ENCODE measurements at regions not wholly inside any gene's neighbourhood (a gene's known extent, or its start where the extent isn't known, plus 50 kb on each side); places are given as distances from the start of the nearest gene placed in this dataset.
A peak's percentile ranks its signal among the peaks of the same experiment; 100 is the strongest.

DNA sequence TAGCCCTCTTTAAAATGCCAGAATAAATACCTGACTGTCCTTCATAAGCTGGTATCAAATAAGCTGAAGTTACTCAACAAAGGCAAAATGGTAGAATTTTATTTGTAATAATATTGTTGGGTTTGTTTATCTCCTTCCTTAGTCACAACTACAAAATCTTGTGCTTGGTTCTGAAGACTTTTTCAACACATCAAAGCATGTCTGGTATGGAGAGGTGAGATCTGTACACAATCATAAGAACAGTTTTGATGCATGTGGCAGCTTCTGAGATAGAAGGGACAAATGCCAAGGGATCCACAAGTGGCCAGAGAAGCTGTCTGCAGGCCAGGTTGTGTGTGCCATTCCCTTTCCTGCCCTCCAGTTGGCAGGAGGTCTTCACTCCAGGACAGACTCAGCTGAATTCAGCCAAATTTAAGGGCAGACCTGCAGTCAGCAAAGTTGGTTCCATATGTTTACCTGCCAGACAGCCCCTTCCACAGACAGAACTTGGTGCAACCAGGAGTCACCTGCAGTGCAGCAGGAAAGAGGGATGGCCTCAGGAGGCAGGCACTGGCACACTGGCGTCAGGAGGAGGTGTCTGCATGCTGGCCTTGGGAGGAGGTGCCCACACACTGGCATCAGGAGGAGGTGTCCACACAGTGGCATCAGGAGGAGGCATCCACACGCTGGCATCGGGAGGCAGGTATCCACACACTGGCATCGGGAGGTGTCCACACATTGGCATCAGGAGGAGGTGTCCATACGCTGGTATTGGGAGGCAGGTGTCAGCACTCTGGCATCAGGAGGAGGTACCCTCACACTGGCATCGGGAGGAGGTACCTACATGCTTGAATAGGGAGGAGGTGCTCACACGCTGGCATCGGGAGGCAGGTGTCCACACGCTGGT lies 93.1 kb upstream of the IKZF1 start:
- peak overlapping the region; percentile 76 for H3K4me2 ChIP-seq (ENCODE audit: low read length)
- H4K20me1 ChIP-seq (ENCODE audit: insufficient read depth, low read length) = no peaks in the 10 kb centered on the region
- no peak for TF ChIP-seq EZH2phosphoT487 (IDR thresholded peaks at IDR 0.05; ENCODE audit: low read depth)
- TF ChIP-seq, protein P1, sequence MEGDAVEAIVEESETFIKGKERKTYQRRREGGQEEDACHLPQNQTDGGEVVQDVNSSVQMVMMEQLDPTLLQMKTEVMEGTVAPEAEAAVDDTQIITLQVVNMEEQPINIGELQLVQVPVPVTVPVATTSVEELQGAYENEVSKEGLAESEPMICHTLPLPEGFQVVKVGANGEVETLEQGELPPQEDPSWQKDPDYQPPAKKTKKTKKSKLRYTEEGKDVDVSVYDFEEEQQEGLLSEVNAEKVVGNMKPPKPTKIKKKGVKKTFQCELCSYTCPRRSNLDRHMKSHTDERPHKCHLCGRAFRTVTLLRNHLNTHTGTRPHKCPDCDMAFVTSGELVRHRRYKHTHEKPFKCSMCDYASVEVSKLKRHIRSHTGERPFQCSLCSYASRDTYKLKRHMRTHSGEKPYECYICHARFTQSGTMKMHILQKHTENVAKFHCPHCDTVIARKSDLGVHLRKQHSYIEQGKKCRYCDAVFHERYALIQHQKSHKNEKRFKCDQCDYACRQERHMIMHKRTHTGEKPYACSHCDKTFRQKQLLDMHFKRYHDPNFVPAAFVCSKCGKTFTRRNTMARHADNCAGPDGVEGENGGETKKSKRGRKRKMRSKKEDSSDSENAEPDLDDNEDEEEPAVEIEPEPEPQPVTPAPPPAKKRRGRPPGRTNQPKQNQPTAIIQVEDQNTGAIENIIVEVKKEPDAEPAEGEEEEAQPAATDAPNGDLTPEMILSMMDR (IDR thresholded peaks at IDR 0.05; ENCODE audit: low read depth, low read length) = no peak
- H3K4me3 ChIP-seq (ENCODE audit: low read length) = no peak overlapping the region
- 0 out of 2 replicates have a peak, but pooled peaks cover 7% of the 10 kb centered on the region for H3K79me2 ChIP-seq (ENCODE audit: low read length)
- no peaks in the 10 kb centered on the region for H3K9me3 ChIP-seq (ENCODE audit: insufficient read depth, low read length)
- H2AFZ ChIP-seq (ENCODE audit: low read depth, low read length) = no peak overlapping the region
- peak overlapping the region; percentile 65; the same call in 1 of the 2 replicates for H3K9ac ChIP-seq (ENCODE audit: low read length)
- no peaks in the 10 kb centered on the region for H3K36me3 ChIP-seq (replicated peaks; ENCODE audit: low read depth, low read length)
- peak overlapping the region; percentile 87 for H3K27ac ChIP-seq (ENCODE audit: low read length)
- peaks cover 80% of the 10 kb centered on the region for H3K4me1 ChIP-seq (ENCODE audit: low read length)
- no peaks in the 10 kb centered on the region for H3K27me3 ChIP-seq (ENCODE audit: low read depth, low read length)

DNA sequence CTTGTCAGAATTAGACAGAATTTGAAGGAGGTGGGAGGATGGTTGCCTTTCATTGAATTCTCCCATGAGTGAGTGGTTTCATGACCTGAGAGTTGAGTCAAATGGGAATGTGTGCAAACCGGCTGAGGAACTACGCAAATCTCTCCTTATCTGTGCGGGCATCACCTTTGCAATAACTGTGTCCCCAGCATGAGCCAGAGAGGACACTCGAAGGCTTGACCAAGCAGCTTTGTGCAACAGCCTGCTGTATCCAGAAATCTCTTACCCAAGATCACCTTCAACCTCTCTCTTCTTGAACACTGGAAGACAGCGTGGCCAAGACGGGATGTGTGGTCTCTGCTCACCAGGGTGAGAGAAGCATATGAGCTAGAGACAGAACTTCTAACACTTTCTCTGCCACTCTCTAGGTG lies 93.8 kb upstream of the IKZF1 start:
- no peak overlapping the region for H3K9ac ChIP-seq (ENCODE audit: low read length)
- no peaks in the 10 kb centered on the region for H3K27me3 ChIP-seq (ENCODE audit: low read depth, low read length)
- H3K36me3 ChIP-seq (replicated peaks; ENCODE audit: low read depth, low read length) = no peaks in the 10 kb centered on the region
- no peak for TF ChIP-seq EZH2phosphoT487 (IDR thresholded peaks at IDR 0.05; ENCODE audit: low read depth)
- TF ChIP-seq, protein P1 (IDR thresholded peaks at IDR 0.05; ENCODE audit: low read depth, low read length) = no peak
- H3K79me2 ChIP-seq (ENCODE audit: low read length) = 0 out of 2 replicates have a peak, but pooled peaks cover 7% of the 10 kb centered on the region
- H3K27ac ChIP-seq (ENCODE audit: low read length) = peak overlapping the region; percentile 24; the same call in 1 of the 2 replicates
- no peaks in the 10 kb centered on the region for H3K9me3 ChIP-seq (ENCODE audit: insufficient read depth, low read length)
- peak overlapping the region; percentile 5 for H3K4me2 ChIP-seq (ENCODE audit: low read length)
- no peak overlapping the region for H3K4me3 ChIP-seq (ENCODE audit: low read length)
- no peak overlapping the region for H2AFZ ChIP-seq (ENCODE audit: low read depth, low read length)
- no peaks in the 10 kb centered on the region for H4K20me1 ChIP-seq (ENCODE audit: insufficient read depth, low read length)
- peaks cover 83% of the 10 kb centered on the region for H3K4me1 ChIP-seq (ENCODE audit: low read length)

DNA sequence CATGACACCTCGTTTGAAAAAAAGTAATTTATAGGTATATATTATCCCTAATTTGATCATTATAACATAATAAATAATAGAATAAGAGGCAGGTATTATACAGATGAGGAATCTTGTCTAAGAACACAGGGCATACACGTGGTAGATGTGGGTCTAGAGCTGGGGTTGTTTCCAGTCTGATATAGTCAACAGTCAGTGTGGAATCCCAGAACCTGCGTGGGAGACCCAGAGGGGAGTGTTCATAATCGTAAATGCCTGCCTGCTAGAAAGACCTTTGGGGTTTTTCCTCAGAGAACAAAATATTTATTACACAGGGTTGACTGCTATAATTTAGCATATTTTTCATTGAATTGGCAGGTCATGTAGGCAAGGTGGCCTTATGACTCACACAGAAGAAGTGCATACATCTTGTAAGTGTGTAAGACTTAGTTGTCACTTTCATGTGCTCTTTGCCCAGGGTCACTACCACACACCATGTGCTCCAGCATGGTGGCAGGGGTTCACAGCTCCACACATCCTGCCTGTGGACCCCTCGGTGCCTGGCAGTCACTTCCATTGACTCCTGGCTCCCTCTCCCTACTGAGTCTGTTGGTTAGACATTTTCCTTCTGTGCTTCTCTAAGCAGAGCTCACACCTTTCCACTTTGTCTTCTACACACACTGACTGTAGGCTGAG lies 94.9 kb upstream of the IKZF1 start:
- no peaks in the 10 kb centered on the region for H3K9me3 ChIP-seq (ENCODE audit: insufficient read depth, low read length)
- H4K20me1 ChIP-seq (ENCODE audit: insufficient read depth, low read length) = no peaks in the 10 kb centered on the region
- no peak overlapping the region for H3K4me3 ChIP-seq (ENCODE audit: low read length)
- H3K79me2 ChIP-seq (ENCODE audit: low read length) = 0 out of 2 replicates have a peak, but pooled peaks cover 7% of the 10 kb centered on the region
- H3K9ac ChIP-seq (ENCODE audit: low read length) = peak overlapping the region; percentile 4; the same call in 1 of the 2 replicates
- H3K36me3 ChIP-seq (replicated peaks; ENCODE audit: low read depth, low read length) = no peaks in the 10 kb centered on the region
- H3K27ac ChIP-seq (ENCODE audit: low read length) = peak overlapping the region; percentile 24
- TF ChIP-seq, protein P1 (IDR thresholded peaks at IDR 0.05; ENCODE audit: low read depth, low read length) = no peak
- TF ChIP-seq EZH2phosphoT487 (IDR thresholded peaks at IDR 0.05; ENCODE audit: low read depth) = no peak
- no peaks in the 10 kb centered on the region for H3K27me3 ChIP-seq (ENCODE audit: low read depth, low read length)
- H3K4me1 ChIP-seq (ENCODE audit: low read length) = peaks cover 91% of the 10 kb centered on the region
- H3K4me2 ChIP-seq (ENCODE audit: low read length) = peak overlapping the region; percentile 13; the same call in 1 of the 2 replicates
- peak overlapping the region; percentile 36; the same call in 1 of the 2 replicates for H2AFZ ChIP-seq (ENCODE audit: low read depth, low read length)

Data from OCI-LY3 (cell line).